A549 (cell line): ENCODE measurements at regions not wholly inside any gene's neighbourhood (a gene's known extent, or its start where the extent isn't known, plus 50 kb on each side); places are given as distances from the start of the nearest gene placed in this dataset.

ENCODE experiments used
- ATAC-seq, 2 experiments: fragments of 200-7000 bp in 1 of 2; fragments of >200 bp in 1 of 2; cut with Nextera tagmentation in 1 of 2; cut with Tn5 transposase in 1 of 2; 3 replicates each; pipeline versions ENCODE4 v1.8.0 to v1.9.1; 2018 to 2020; ENCODE audit warnings: mild to moderate bottlenecking in 1 of 2, moderate library complexity in 1 of 2
- CTCF ChIA-PET: fragments of 300-600 bp; sonication (Branson Sonifier 250); formaldehyde crosslinking; extraction: SDS; loops from one replicate; lab custom pipeline; 2021; ENCODE audit warnings: antibody characterized with exemption, inconsistent platforms; lab: Yijun Ruan, JAX
- POLR2A ChIA-PET: fragments of 350-600 bp; formaldehyde crosslinking; extraction: SDS; loops from one replicate; lab custom pipeline; 2021; ENCODE audit warnings: antibody characterized with exemption, inconsistent platforms; lab: Yijun Ruan, JAX
- DNase-seq, 2 experiments: peaks; one replicate each; pipeline versions ENCODE4 v3.0.0 to v3.0.0-alpha.2; 2011 to 2016; ENCODE audit warnings: low read depth in 1 of 2, low spot score in 1 of 2
- FAIRE-seq: peaks from 2 replicates; lab custom pipeline; 2011; peaks lifted over from hg19 to GRCh38; lab: Jason Lieb, UNC
- H3K27ac ChIP-seq, 2 experiments: fragments of >200 bp; sonication (Bioruptor Twin); formaldehyde crosslinking; 3 replicates each; pipeline ENCODE4 v1.5.1; 2016 to 2017
- H3K4me1 ChIP-seq: fragments of >200 bp; sonication (Bioruptor Twin); formaldehyde crosslinking; 3 replicates; pipeline ENCODE4 v1.6.1; 2016
- H3K4me2 ChIP-seq: fragments of >200 bp; sonication (Bioruptor Twin); formaldehyde crosslinking; 3 replicates; pipeline ENCODE4 v1.6.1; 2016
- H3K4me3 ChIP-seq: fragments of >200 bp; sonication (Bioruptor Twin); formaldehyde crosslinking; 3 replicates; pipeline ENCODE4 v1.5.1; 2016
- H3K9me3 ChIP-seq: fragments of >200 bp; sonication (Bioruptor Twin); formaldehyde crosslinking; 3 replicates; pipeline ENCODE4 v1.6.1; 2016
- BCL3 ChIP-seq: fragments of >200 bp; sonication (Bioruptor Twin); formaldehyde crosslinking; IDR thresholded peaks from 3 replicates; pipeline ENCODE4 v1.6.1; 2016
- CBX8 ChIP-seq: fragments of 200-600 bp; sonication (generic); IDR thresholded peaks from 2 replicates; pipeline ENCODE4 v1.6.1; 2016
- FOSB ChIP-seq: fragments of 250-450 bp; sonication (Bioruptor Pico); IDR thresholded peaks from 2 replicates; pipeline ENCODE4 v1.5.0; 2020; ENCODE audit warnings: mild to moderate bottlenecking, moderate library complexity
- FOSL2 ChIP-seq, 2 experiments: fragments of 450-650 bp in 1 of 2; fragments of >200 bp in 1 of 2; sonication (Bioruptor Twin) in 1 of 2; formaldehyde crosslinking; IDR thresholded peaks; 2 replicates each; pipeline versions ENCODE4 v1.5.0 to v1.6.1; 2016 to 2020; ENCODE audit warnings: mild to moderate bottlenecking in 1 of 2, moderate library complexity in 1 of 2
- HDAC2 ChIP-seq: fragments of 200-600 bp; sonication (generic); IDR thresholded peaks from 2 replicates; pipeline ENCODE4 v1.6.1; 2016
- HEYL ChIP-seq: fragments of 250-450 bp; sonication (Bioruptor Pico); IDR thresholded peaks from 2 replicates; pipeline ENCODE4 v1.8.0; 2021; ENCODE audit warnings: mild to moderate bottlenecking, moderate library complexity
- HOXA7 ChIP-seq: fragments of 250-450 bp; sonication (Bioruptor Pico); IDR thresholded peaks from 2 replicates; pipeline ENCODE4 v1.5.0; 2020; ENCODE audit warnings: mild to moderate bottlenecking, moderate library complexity
- JUNB ChIP-seq: fragments of >200 bp; sonication (Bioruptor Twin); formaldehyde crosslinking; IDR thresholded peaks from 2 replicates; pipeline ENCODE4 v1.6.1; 2016
- MAZ ChIP-seq: fragments of 150-350 bp; IDR thresholded peaks from 2 replicates; pipeline ENCODE4 v1.6.1; 2014; ENCODE audit warnings: antibody characterized with exemption, low read depth, low read length, borderline replicate concordance
- NFE2L2 ChIP-seq: fragments of 150-350 bp; conservative IDR thresholded peaks from 2 replicates; pipeline ENCODE4 v1.6.1; 2014; ENCODE audit warnings: low read length
- NPAS2 ChIP-seq: fragments of 250-450 bp; sonication (Bioruptor Pico); IDR thresholded peaks from 2 replicates; pipeline ENCODE4 v1.8.0; 2022; ENCODE audit warnings: mild to moderate bottlenecking, moderate library complexity, borderline replicate concordance
- POLR2AphosphoS2 ChIP-seq: conservative IDR thresholded peaks from 2 replicates; pipeline ENCODE4 v1.6.1; 2012; ENCODE audit warnings: low read length, improper control_type of control experiment, inconsistent platforms
- RARB ChIP-seq: fragments of 250-450 bp; sonication (Bioruptor Pico); IDR thresholded peaks from 2 replicates; pipeline ENCODE4 v1.8.0; 2021; ENCODE audit warnings: mild to moderate bottlenecking, moderate library complexity
- RCOR1 ChIP-seq: fragments of 150-350 bp; IDR thresholded peaks from 2 replicates; pipeline ENCODE4 v1.6.1; 2014; ENCODE audit warnings: antibody characterized with exemption, low read length, low read depth
- SREBF2 ChIP-seq: fragments of 450-650 bp; IDR thresholded peaks from 2 replicates; pipeline ENCODE4 v1.6.1; 2014; ENCODE audit warnings: mild to moderate bottlenecking, moderate library complexity
- TFCP2L1 ChIP-seq: fragments of 250-450 bp; sonication (Bioruptor Pico); IDR thresholded peaks from 2 replicates; pipeline ENCODE4 v1.5.0; 2021; ENCODE audit warnings: mild to moderate bottlenecking
- ZC3H11A ChIP-seq: fragments of 450-650 bp; IDR thresholded peaks from 2 replicates; pipeline ENCODE4 v1.6.1; 2014; ENCODE audit warnings: antibody characterized with exemption, mild to moderate bottlenecking
- WGBS: methylation state at CpG from one replicate; pipeline ENCODE4 v1.1.6; 2017; ENCODE audit errors: missing lambda C conversion rate; 5-methylcytosine and 5-hydroxymethylcytosine counted together
- TF ChIP-seq, protein P1 (sequence below): fragments of 200-600 bp; sonication (generic); IDR thresholded peaks from 2 replicates; pipeline ENCODE4 v1.6.1; 2016; ENCODE audit warnings: antibody characterized with exemption, mild to moderate bottlenecking, moderate library complexity
- TF ChIP-seq, protein P2 (sequence below): IDR thresholded peaks from 2 replicates; pipeline ENCODE4 v1.6.1; 2012; ENCODE audit warnings: low read depth, borderline replicate concordance
- TF ChIP-seq, protein P3 (sequence below): fragments of 250-450 bp; sonication (Bioruptor Pico); IDR thresholded peaks from 2 replicates; pipeline ENCODE4 v1.5.0; 2021; ENCODE audit warnings: mild to moderate bottlenecking, moderate library complexity, borderline replicate concordance
- TF ChIP-seq, protein P4 (sequence below): fragments of 450-650 bp; IDR thresholded peaks from 2 replicates; pipeline ENCODE4 v1.6.1; 2014; ENCODE audit warnings: antibody characterized with exemption

DNA sequence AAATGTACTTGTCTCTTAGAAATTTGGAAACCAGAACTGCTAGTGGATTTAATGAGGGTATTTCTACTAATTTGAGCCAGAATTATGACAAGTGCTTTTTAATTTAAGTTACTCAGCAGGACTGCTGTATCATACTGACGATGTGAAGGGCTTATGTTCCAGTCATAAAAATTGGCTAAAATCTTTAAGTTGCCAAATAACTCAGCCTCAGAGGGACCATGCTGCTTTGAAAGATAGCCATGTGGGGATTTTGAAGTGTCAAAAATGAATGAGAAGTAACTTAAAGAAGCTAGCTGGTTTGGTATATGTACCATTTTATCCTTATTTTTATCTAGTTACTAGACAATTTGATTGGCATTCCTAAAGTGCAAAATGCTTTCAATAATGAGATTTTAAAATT is 545.0 kb downstream of the DIPK2A start:
- H3K9me3 ChIP-seq, result no peaks in the 10 kb centered on the region
- no peak overlapping the region for H3K27ac ChIP-seq
- CTCF ChIA-PET, result no interaction called here
- H3K4me2 ChIP-seq, result no peak overlapping the region
- TF ChIP-seq RARB (no peak), HOXA7 (no peak), JUNB (no peak), RCOR1 (no peak)
- TF ChIP-seq, protein P1, sequence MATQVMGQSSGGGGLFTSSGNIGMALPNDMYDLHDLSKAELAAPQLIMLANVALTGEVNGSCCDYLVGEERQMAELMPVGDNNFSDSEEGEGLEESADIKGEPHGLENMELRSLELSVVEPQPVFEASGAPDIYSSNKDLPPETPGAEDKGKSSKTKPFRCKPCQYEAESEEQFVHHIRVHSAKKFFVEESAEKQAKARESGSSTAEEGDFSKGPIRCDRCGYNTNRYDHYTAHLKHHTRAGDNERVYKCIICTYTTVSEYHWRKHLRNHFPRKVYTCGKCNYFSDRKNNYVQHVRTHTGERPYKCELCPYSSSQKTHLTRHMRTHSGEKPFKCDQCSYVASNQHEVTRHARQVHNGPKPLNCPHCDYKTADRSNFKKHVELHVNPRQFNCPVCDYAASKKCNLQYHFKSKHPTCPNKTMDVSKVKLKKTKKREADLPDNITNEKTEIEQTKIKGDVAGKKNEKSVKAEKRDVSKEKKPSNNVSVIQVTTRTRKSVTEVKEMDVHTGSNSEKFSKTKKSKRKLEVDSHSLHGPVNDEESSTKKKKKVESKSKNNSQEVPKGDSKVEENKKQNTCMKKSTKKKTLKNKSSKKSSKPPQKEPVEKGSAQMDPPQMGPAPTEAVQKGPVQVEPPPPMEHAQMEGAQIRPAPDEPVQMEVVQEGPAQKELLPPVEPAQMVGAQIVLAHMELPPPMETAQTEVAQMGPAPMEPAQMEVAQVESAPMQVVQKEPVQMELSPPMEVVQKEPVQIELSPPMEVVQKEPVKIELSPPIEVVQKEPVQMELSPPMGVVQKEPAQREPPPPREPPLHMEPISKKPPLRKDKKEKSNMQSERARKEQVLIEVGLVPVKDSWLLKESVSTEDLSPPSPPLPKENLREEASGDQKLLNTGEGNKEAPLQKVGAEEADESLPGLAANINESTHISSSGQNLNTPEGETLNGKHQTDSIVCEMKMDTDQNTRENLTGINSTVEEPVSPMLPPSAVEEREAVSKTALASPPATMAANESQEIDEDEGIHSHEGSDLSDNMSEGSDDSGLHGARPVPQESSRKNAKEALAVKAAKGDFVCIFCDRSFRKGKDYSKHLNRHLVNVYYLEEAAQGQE, result no peak
- H3K4me1 ChIP-seq, result no peaks in the 10 kb centered on the region
- 10% methylated on average over 1 of the region's 1 CpG for WGBS
- POLR2A ChIA-PET, result no interaction called here
- no peak overlapping the region for H3K4me3 ChIP-seq
- no peak for DNase-seq
- FAIRE-seq, result no peak
- ATAC-seq, result no peak

DNA sequence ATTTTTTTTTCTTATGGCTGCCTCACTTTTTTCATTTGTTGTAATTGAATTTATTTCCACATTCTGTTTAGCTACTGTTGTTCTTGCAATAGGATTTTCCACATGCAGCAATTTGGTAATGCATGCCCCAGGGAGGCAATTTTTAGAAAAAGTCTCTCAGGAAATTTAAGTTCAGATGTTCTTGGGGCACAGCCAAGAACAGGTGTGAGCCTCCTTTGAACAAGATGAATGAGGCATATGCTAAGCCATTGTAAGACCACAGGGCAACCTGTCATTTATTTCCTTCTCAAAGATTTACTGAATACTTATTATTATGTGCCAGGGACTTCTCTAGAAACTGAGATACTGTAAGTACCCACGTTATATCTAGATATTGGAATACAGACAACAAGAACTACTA is 549.5 kb downstream of the DIPK2A start:
- FAIRE-seq (no peak), ATAC-seq (no peak), DNase-seq (no peak)
- 7% methylated on average over 1 of the region's 1 CpG for WGBS
- POLR2A ChIA-PET, result no interaction called here
- CTCF ChIA-PET, result no interaction called here
- no peaks in the 10 kb centered on the region for H3K9me3 ChIP-seq
- H3K4me1 ChIP-seq, result no peaks in the 10 kb centered on the region
- no peak for TF ChIP-seq FOSB (CRISPR knock-in tag)
- no peak for TF ChIP-seq HEYL (CRISPR knock-in tag)
- TF ChIP-seq SREBF2, result no peak
- TF ChIP-seq TFCP2L1 (CRISPR knock-in tag), result no peak
- TF ChIP-seq MAZ, result no peak
- TF ChIP-seq BCL3, result no peak
- no peak for TF ChIP-seq ZC3H11A
- no peak for TF ChIP-seq FOSL2 (IDR thresholded peaks at IDR 0.05)
- TF ChIP-seq FOSL2 (CRISPR knock-in tag; IDR thresholded peaks at IDR 0.05), result no peak
- TF ChIP-seq NPAS2 (CRISPR knock-in tag), result no peak
- TF ChIP-seq, protein P2, sequence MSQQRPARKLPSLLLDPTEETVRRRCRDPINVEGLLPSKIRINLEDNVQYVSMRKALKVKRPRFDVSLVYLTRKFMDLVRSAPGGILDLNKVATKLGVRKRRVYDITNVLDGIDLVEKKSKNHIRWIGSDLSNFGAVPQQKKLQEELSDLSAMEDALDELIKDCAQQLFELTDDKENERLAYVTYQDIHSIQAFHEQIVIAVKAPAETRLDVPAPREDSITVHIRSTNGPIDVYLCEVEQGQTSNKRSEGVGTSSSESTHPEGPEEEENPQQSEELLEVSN, result no peak
- TF ChIP-seq POLR2AphosphoS2, result no peak
- TF ChIP-seq, protein P3, sequence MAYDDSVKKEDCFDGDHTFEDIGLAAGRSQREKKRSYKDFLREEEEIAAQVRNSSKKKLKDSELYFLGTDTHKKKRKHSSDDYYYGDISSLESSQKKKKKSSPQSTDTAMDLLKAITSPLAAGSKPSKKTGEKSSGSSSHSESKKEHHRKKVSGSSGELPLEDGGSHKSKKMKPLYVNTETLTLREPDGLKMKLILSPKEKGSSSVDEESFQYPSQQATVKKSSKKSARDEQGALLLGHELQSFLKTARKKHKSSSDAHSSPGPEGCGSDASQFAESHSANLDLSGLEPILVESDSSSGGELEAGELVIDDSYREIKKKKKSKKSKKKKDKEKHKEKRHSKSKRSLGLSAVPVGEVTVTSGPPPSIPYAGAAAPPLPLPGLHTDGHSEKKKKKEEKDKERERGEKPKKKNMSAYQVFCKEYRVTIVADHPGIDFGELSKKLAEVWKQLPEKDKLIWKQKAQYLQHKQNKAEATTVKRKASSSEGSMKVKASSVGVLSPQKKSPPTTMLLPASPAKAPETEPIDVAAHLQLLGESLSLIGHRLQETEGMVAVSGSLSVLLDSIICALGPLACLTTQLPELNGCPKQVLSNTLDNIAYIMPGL (CRISPR knock-in tag), result no peak
- TF ChIP-seq HDAC2, result no peak
- no peak for TF ChIP-seq NFE2L2
- no peak for TF ChIP-seq CBX8
- TF ChIP-seq, protein P4, sequence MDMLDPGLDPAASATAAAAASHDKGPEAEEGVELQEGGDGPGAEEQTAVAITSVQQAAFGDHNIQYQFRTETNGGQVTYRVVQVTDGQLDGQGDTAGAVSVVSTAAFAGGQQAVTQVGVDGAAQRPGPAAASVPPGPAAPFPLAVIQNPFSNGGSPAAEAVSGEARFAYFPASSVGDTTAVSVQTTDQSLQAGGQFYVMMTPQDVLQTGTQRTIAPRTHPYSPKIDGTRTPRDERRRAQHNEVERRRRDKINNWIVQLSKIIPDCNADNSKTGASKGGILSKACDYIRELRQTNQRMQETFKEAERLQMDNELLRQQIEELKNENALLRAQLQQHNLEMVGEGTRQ, result no peak
- no peak overlapping the region for H3K4me2 ChIP-seq
- H3K4me3 ChIP-seq, result no peak overlapping the region
- no peak overlapping the region for H3K27ac ChIP-seq
